GM12872 (cell line): ENCODE measurements at regions not wholly inside any gene's neighbourhood (a gene's known extent, or its start where the extent isn't known, plus 50 kb on each side); places are given as distances from the start of the nearest gene placed in this dataset.

Source experiments
- TF ChIP-seq, protein P1 (sequence below): IDR thresholded peaks from 3 replicates; pipeline ENCODE4 v1.5.1; 2011; ENCODE audit warnings: low read depth, mild to moderate bottlenecking, low read length, moderate library complexity; ENCODE audit not compliant: insufficient read depth

DNA sequence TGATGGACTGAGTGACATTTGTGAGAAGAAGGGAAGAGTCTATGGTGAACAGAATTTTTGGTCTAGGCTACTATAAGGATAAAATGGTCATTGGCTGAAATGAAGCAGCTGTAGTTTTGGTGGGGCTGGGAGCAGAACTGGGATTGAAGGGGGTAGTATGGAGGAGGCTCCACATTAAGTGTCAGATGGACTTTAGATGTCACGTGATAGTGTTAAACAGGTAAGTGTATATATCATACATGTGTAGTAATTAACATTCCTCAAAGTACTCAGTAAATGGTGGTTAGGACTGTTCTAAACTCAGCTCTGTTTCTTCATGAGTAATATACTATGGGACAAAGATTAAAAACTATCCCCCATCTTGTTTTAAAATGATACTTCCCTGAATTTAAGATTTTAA is 947.9 kb downstream of the PDHA2 start:
- TF ChIP-seq, protein P1, sequence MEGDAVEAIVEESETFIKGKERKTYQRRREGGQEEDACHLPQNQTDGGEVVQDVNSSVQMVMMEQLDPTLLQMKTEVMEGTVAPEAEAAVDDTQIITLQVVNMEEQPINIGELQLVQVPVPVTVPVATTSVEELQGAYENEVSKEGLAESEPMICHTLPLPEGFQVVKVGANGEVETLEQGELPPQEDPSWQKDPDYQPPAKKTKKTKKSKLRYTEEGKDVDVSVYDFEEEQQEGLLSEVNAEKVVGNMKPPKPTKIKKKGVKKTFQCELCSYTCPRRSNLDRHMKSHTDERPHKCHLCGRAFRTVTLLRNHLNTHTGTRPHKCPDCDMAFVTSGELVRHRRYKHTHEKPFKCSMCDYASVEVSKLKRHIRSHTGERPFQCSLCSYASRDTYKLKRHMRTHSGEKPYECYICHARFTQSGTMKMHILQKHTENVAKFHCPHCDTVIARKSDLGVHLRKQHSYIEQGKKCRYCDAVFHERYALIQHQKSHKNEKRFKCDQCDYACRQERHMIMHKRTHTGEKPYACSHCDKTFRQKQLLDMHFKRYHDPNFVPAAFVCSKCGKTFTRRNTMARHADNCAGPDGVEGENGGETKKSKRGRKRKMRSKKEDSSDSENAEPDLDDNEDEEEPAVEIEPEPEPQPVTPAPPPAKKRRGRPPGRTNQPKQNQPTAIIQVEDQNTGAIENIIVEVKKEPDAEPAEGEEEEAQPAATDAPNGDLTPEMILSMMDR, result no peak

DNA sequence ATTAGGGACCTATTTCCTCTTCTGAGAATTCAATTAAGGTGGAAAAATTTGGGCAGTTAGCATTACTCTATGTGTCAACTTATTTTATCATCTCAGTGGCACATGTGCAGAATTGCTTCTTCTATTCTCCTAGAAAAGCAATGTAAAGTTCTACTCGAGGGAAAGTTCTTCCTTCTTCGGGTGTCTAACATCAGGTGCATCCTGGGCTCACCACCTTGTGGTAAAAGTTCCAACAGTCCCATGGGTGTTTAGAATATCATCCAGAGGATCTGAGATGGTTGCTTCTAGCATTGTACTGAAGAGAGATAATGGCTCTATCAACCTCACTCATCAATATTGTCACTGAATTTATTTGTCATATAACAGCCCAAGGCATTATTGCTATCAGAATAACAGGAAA is 969.7 kb downstream of the PDHA2 start:
- TF ChIP-seq, protein P1, result no peak

DNA sequence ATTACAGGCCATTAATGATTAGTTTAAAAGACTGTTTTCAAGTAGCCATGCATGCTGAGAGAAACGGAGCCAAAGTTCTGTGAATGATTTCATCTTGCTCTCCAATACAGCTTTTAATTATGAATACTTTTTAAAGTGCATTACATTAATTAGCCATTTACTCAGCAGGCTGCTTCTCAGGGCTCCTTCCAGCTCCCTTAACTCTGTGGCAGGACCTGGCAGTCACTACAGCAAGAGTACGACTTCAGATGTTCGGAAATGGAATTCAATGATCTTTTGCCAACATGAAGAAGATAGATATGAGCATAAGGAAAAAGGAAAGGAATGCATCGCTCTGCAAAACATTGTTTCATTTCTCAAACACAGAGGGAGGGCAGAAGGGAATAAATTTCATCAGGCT is 987.2 kb downstream of the PDHA2 start:
- TF ChIP-seq, protein P1, result no peak

DNA sequence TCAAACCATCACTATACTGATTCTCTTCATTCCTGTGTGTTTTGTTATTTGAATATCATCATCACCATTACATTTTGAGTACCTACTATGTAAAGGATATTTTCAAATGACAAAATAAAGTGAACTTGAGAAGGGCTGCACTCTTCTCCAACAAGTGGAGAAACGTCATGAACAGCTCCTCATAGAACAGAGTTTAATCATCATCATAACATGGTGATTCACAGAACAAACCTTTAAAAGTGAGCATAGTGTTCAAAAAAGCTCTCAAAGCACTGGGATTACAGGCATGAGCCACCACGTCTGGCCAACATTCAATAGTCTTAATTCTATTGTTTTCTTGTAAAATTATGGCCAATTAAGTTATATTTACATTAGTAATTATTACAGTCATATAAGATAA is 993.9 kb downstream of the PDHA2 start:
- TF ChIP-seq, protein P1, result no peak

DNA sequence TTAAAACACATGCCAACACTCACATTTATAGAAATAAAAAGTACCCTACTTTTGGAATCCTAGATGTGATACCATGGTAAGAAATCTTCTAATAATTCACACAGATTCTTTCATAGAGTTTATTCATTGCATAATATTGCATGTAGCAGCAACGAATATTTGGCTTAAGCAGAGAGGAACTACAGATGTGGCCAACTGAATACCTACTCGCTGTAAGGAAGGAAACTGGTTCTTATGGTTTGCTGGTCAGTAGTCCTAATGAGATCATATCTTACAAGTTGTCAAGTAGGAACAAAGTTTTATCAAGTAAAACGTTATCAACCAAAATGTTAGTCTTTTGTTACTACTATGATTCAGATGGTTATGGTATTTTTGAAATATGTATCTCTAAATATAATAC is 996.1 kb downstream of the PDHA2 start:
- TF ChIP-seq, protein P1, result no peak

DNA sequence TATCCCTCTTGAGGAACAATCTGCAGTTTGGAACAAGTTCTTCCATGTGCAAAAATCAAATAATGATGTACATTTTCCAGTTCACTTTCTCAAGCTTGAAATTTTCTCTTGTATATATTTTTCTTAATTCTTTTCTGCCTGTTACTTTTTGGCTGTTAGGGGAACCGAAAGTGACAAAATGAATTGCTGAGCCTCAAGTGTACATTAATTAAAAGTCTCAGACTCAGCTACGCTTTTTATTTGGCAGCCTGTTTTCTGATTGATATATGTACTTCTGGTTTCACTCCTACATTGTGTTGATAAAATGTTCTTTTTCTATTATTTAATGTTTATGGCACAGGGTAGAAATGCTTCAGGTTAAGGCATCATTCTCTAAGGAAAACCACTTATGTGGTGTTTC is 999.5 kb downstream of the PDHA2 start:
- TF ChIP-seq, protein P1, result no peak

DNA sequence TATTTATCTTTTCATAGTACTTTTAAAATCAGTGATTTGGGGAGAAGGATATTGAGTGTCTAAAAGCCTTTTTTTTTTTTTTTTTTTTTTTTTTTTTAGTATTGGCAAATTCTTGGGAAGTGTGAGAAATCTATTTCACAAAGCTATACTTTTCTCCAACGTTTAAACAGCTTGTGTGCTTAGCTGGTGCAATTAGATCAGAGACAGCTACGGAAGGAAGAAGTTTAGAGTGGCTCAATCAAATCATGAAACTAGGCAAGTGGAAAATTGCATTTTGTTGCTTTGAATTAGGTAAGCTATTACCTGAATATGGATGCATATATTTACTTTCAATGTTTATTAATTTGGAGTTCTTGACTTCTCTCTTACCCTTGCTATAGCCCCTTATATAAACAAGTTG is 1001.9 kb downstream of the PDHA2 start:
- TF ChIP-seq, protein P1, result no peak

DNA sequence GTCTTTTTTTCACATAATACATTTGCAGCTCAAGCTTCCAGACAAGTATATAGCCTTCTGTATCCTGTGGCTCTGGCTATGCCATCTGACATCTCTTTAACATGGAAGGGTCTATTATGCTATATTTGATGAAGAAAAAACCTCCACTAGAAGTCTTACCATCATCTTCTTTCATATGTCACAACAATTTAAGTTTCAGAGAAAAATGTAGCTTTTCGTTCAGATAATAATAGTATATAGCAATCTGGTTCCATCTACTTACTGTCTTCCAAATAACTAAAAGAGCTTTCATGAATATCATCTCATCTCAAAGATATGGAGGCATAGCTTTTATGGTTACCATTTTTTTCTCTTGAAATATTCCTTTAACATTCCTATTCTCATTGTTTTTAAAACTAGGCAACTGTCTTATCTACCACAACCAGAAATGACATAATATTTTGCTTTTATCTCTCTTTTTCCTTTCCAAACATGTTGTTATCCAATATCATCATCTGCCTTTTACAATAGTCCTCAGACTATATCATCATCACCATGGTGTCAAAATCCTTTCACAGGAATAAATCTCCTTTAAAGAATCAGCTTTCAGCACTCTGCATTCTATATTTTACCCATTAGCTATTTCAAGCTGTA is 1005.1 kb downstream of the PDHA2 start:
- TF ChIP-seq, protein P1, result no peak
